NCI-H2029 (cell line): ENCODE measurements at regions not wholly inside any gene's neighbourhood (a gene's known extent, or its start where the extent isn't known, plus 50 kb on each side); places are given as distances from the start of the nearest gene placed in this dataset.
A peak's percentile ranks its signal among the peaks of the same experiment; 100 is the strongest.
"Not testable (repeated sequence)": the region's sequence is repeated elsewhere in the genome, so short reads cannot be mapped to it uniquely, and the experiment has no call there.

ENCODE experiments used
- DNase-seq: peaks from one replicate; lab custom pipeline; 2025; lab: John Stamatoyannopoulos, UW

GRCh38 chr3:18236726-18237125 is 188.4 kb downstream of the SATB1 start:
- no peak for DNase-seq

GRCh38 chr3:18234717-18235335 is 190.3 kb downstream of the SATB1 start:
- DNase-seq = peak; percentile 44

- DNase-seq = peak; percentile 8
Observed at GRCh38 chr3:18233987-18234716, 191.0 kb downstream of the SATB1 start.

GRCh38 chr3:18232317-18232716 is 192.8 kb downstream of the SATB1 start:
- DNase-seq = no peak

GRCh38 chr3:18228060-18228459 is 197.1 kb downstream of the SATB1 start:
- DNase-seq = no peak

GRCh38 chr3:18225709-18226108 is 199.4 kb downstream of the SATB1 start:
- DNase-seq = no peak

- DNase-seq = no peak
Observed at GRCh38 chr3:18224426-18224825, 200.7 kb downstream of the SATB1 start.

GRCh38 chr3:18223974-18224373 is 201.2 kb downstream of the SATB1 start:
- no peak for DNase-seq

GRCh38 chr3:18223571-18223970 is 201.6 kb downstream of the SATB1 start:
- DNase-seq = no peak

GRCh38 chr3:18222686-18223085 is 202.5 kb downstream of the SATB1 start:
- DNase-seq = no peak

GRCh38 chr3:18217507-18218174 is 207.5 kb downstream of the SATB1 start:
- no peak for DNase-seq

GRCh38 chr3:18216996-18217395 is 208.1 kb downstream of the SATB1 start:
- DNase-seq = no peak

GRCh38 chr3:18215639-18216038 is 209.5 kb downstream of the SATB1 start:
- DNase-seq = no peak

- no peak for DNase-seq
Observed at GRCh38 chr3:18211116-18211515, 214.0 kb downstream of the SATB1 start.

GRCh38 chr3:18208856-18209255 is 216.3 kb downstream of the SATB1 start:
- DNase-seq = no peak

- DNase-seq = no peak
Observed at GRCh38 chr3:18208091-18208490, 217.0 kb downstream of the SATB1 start.

- DNase-seq = no peak
Observed at GRCh38 chr3:18207226-18207625, 217.9 kb downstream of the SATB1 start.

- not testable (repeated sequence) for DNase-seq
Observed at GRCh38 chr3:18205701-18206100, 219.4 kb downstream of the SATB1 start.

- DNase-seq = no peak
Observed at GRCh38 chr3:18201315-18201714, 223.8 kb downstream of the SATB1 start.

GRCh38 chr3:18199757-18200156 is 225.4 kb downstream of the SATB1 start:
- DNase-seq = no peak

GRCh38 chr3:18195836-18196235 is 229.3 kb downstream of the SATB1 start:
- no peak for DNase-seq

GRCh38 chr3:18194431-18194830 is 230.7 kb downstream of the SATB1 start:
- no peak for DNase-seq

GRCh38 chr3:18190646-18191045 is 234.5 kb downstream of the SATB1 start:
- DNase-seq = no peak
